ENCODE measurements at regions not wholly inside any gene's neighbourhood (a gene's known extent, or its start where the extent isn't known, plus 50 kb on each side); places are given as distances from the start of the nearest gene placed in this dataset.

- TF ChIP-seq BCLAF1 (IDR thresholded peaks at IDR 0.05; ENCODE audit: borderline replicate concordance in 1 of 2, control insufficient read depth in 1 of 2, low read depth in 2 of 2, low read length in 1 of 2), result no peak
- TF ChIP-seq SREBF1 (IDR thresholded peaks at IDR 0.05; ENCODE audit: borderline replicate concordance, low read depth, low read length), result no peak
- TF ChIP-seq FOXJ2 (tag; IDR thresholded peaks at IDR 0.05), result no peak
- TF ChIP-seq CAMTA2 (CRISPR knock-in tag; conservative IDR thresholded peaks at IDR 0.05), result no peak
- no peak for TF ChIP-seq HDAC2 (IDR thresholded peaks at IDR 0.05)
- no peak for TF ChIP-seq AFF1 (IDR thresholded peaks at IDR 0.05; ENCODE audit: low read depth in 1 of 2, partially characterized antibody in 2 of 2)
Observed at GRCh38 chr5:18686253-18686652, 1052.0 kb downstream of the TAF11L14 start (continued).
